ENCODE measurements at regions not wholly inside any gene's neighbourhood (a gene's known extent, or its start where the extent isn't known, plus 50 kb on each side); places are given as distances from the start of the nearest gene placed in this dataset.
A peak's percentile ranks its signal among the peaks of the same experiment; 100 is the strongest.

DNA sequence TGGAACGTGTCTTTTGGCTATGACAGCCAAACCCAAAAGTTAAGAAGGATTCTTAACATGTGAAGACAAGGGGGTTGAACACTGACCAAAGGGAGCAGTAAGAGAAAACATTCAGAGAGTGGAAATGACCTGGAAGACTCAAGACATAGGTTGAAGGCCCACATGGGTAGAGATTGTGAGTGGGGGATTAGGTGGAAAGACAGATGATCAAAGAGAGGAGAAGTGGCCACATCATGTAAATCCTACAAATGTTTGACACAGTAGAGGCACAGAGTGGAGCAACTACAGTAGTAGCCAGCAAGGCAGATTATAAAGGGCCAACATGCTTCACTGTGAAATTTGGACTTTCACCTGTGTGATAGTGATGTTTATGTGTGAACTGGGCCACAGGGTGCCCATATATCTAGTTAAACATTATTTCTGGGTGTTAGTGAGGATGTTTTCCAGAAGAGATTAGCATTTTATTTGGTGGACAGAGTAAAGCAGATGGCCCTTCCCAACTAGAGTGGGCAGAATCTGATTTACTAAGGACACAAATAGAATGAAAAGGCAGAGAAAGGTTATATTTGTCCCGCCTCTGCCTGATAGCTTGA, 559.3 kb downstream of the RAB28 start (continued):
- TF ChIP-seq, protein P1, sequence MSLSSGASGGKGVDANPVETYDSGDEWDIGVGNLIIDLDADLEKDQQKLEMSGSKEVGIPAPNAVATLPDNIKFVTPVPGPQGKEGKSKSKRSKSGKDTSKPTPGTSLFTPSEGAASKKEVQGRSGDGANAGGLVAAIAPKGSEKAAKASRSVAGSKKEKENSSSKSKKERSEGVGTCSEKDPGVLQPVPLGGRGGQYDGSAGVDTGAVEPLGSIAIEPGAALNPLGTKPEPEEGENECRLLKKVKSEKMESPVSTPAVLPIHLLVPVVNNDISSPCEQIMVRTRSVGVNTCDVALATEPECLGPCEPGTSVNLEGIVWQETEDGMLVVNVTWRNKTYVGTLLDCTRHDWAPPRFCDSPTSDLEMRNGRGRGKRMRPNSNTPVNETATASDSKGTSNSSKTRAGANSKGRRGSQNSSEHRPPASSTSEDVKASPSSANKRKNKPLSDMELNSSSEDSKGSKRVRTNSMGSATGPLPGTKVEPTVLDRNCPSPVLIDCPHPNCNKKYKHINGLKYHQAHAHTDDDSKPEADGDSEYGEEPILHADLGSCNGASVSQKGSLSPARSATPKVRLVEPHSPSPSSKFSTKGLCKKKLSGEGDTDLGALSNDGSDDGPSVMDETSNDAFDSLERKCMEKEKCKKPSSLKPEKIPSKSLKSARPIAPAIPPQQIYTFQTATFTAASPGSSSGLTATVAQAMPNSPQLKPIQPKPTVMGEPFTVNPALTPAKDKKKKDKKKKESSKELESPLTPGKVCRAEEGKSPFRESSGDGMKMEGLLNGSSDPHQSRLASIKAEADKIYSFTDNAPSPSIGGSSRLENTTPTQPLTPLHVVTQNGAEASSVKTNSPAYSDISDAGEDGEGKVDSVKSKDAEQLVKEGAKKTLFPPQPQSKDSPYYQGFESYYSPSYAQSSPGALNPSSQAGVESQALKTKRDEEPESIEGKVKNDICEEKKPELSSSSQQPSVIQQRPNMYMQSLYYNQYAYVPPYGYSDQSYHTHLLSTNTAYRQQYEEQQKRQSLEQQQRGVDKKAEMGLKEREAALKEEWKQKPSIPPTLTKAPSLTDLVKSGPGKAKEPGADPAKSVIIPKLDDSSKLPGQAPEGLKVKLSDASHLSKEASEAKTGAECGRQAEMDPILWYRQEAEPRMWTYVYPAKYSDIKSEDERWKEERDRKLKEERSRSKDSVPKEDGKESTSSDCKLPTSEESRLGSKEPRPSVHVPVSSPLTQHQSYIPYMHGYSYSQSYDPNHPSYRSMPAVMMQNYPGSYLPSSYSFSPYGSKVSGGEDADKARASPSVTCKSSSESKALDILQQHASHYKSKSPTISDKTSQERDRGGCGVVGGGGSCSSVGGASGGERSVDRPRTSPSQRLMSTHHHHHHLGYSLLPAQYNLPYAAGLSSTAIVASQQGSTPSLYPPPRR (CRISPR knock-in tag; IDR thresholded peaks at IDR 0.05; ENCODE audit: borderline replicate concordance), result peak; percentile 79; the same call in 1 of the 2 replicates
- TF ChIP-seq ZFP62 (CRISPR knock-in tag; IDR thresholded peaks at IDR 0.05) (no peak), FOXM1 (CRISPR knock-in tag; IDR thresholded peaks at IDR 0.05) (no peak), CHD2 (IDR thresholded peaks at IDR 0.05; ENCODE audit: low read depth, low read length) (no peak), ASH2L (IDR thresholded peaks at IDR 0.05; ENCODE audit: insufficient read length, low read depth, low read length) (peak; percentile 94), RXRA (CRISPR knock-in tag; IDR thresholded peaks at IDR 0.05) (no peak), RARA (CRISPR knock-in tag; IDR thresholded peaks at IDR 0.05) (peak; percentile 74), FOXK1 (CRISPR knock-in tag; IDR thresholded peaks at IDR 0.05; ENCODE audit: borderline replicate concordance, low read depth) (peak; percentile 54; the same call in 1 of the 2 replicates), THAP11 (CRISPR knock-in tag; IDR thresholded peaks at IDR 0.05) (peak; percentile 51), TRIM24 (CRISPR knock-in tag; IDR thresholded peaks at IDR 0.05) (0 out of 2 replicates have a peak, but pooled peaks have one; percentile 51), ZKSCAN8 (CRISPR knock-in tag; IDR thresholded peaks at IDR 0.05; ENCODE audit: borderline replicate concordance) (peak; percentile 64; the same call in 1 of the 2 replicates), ZNF572 (CRISPR knock-in tag; IDR thresholded peaks at IDR 0.05) (no peak), ZNF317 (CRISPR knock-in tag; IDR thresholded peaks at IDR 0.05) (peak; percentile 93), ZMYM3 (CRISPR knock-in tag; IDR thresholded peaks at IDR 0.05) (peak; percentile 76), ERF (CRISPR knock-in tag; IDR thresholded peaks at IDR 0.05) (peak; percentile 41), FOXA3 (CRISPR knock-in tag; IDR thresholded peaks at IDR 0.05) (peak; percentile 83), HNF4A (CRISPR knock-in tag; IDR thresholded peaks at IDR 0.05) (peak; percentile 92)
- TF ChIP-seq, protein P2, sequence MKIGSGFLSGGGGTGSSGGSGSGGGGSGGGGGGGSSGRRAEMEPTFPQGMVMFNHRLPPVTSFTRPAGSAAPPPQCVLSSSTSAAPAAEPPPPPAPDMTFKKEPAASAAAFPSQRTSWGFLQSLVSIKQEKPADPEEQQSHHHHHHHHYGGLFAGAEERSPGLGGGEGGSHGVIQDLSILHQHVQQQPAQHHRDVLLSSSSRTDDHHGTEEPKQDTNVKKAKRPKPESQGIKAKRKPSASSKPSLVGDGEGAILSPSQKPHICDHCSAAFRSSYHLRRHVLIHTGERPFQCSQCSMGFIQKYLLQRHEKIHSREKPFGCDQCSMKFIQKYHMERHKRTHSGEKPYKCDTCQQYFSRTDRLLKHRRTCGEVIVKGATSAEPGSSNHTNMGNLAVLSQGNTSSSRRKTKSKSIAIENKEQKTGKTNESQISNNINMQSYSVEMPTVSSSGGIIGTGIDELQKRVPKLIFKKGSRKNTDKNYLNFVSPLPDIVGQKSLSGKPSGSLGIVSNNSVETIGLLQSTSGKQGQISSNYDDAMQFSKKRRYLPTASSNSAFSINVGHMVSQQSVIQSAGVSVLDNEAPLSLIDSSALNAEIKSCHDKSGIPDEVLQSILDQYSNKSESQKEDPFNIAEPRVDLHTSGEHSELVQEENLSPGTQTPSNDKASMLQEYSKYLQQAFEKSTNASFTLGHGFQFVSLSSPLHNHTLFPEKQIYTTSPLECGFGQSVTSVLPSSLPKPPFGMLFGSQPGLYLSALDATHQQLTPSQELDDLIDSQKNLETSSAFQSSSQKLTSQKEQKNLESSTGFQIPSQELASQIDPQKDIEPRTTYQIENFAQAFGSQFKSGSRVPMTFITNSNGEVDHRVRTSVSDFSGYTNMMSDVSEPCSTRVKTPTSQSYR (CRISPR knock-in tag; IDR thresholded peaks at IDR 0.05; ENCODE audit: borderline replicate concordance), result peak; percentile 62; the same call in 1 of the 2 replicates
- TF ChIP-seq, protein P3, sequence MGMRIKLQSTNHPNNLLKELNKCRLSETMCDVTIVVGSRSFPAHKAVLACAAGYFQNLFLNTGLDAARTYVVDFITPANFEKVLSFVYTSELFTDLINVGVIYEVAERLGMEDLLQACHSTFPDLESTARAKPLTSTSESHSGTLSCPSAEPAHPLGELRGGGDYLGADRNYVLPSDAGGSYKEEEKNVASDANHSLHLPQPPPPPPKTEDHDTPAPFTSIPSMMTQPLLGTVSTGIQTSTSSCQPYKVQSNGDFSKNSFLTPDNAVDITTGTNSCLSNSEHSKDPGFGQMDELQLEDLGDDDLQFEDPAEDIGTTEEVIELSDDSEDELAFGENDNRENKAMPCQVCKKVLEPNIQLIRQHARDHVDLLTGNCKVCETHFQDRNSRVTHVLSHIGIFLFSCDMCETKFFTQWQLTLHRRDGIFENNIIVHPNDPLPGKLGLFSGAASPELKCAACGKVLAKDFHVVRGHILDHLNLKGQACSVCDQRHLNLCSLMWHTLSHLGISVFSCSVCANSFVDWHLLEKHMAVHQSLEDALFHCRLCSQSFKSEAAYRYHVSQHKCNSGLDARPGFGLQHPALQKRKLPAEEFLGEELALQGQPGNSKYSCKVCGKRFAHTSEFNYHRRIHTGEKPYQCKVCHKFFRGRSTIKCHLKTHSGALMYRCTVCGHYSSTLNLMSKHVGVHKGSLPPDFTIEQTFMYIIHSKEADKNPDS (CRISPR knock-in tag; IDR thresholded peaks at IDR 0.05), result no peak
- TF ChIP-seq, protein P4, sequence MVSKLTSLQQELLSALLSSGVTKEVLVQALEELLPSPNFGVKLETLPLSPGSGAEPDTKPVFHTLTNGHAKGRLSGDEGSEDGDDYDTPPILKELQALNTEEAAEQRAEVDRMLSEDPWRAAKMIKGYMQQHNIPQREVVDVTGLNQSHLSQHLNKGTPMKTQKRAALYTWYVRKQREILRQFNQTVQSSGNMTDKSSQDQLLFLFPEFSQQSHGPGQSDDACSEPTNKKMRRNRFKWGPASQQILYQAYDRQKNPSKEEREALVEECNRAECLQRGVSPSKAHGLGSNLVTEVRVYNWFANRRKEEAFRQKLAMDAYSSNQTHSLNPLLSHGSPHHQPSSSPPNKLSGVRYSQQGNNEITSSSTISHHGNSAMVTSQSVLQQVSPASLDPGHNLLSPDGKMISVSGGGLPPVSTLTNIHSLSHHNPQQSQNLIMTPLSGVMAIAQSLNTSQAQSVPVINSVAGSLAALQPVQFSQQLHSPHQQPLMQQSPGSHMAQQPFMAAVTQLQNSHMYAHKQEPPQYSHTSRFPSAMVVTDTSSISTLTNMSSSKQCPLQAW (CRISPR knock-in tag; IDR thresholded peaks at IDR 0.05), result 0 out of 2 replicates have a peak, but pooled peaks have one; percentile 69

Measured in HepG2 (cell line).